ENCODE measurements at regions not wholly inside any gene's neighbourhood (a gene's known extent, or its start where the extent isn't known, plus 50 kb on each side); places are given as distances from the start of the nearest gene placed in this dataset.

DNA sequence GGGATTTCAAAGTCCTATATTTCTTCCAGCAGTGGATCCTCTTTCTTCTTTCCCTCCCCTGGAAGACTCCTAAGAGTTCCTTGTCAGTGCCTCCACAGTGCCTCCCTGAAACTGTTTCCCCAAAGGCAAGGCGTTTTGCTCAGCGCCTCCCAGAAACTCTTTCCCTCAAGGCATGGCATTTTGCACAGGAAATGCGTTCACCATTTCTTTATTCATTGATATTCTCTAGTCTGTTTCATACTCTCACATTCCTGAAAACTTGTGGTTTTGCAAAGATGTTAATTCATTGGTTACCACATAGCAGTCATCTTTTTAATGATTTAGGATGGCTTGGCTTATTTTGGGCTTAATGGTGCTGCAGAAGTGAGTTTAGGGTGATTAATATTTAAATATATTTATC, 177.3 kb upstream of the SLC10A2 start:
- 100% methylated on average over 2 of the region's 3 CpGs; no CpG with 5 or more reads in 1 of the 2 experiments for WGBS, 2 experiments (ENCODE audit: extremely low coverage in 2 of 2, insufficient read length in 1 of 2)
- intact Hi-C loops (cut with micrococcal nuclease) = no loop called here

More for the DNA sequence above, 177.3 kb upstream of the SLC10A2 start:
- H2BK120ac ChIP-seq (ENCODE audit: low read depth, low read length) = no peak overlapping the region
- no peak overlapping the region for H3K14ac ChIP-seq (replicated peaks; ENCODE audit: low read depth, low read length)
- no peaks in the 10 kb centered on the region for H3K9me1 ChIP-seq (ENCODE audit: insufficient read depth, low read length)
- H2BK5ac ChIP-seq (ENCODE audit: low read depth, low read length, poor library complexity, severe bottlenecking) = no peak overlapping the region
- in situ Hi-C loops (cut with MboI; ENCODE audit: low sequenced_read_pairs) = no loop called here
- H3K18ac ChIP-seq (ENCODE audit: low read depth, low read length) = no peak overlapping the region
- DNase-seq (no peak), ATAC-seq (ENCODE audit: low read depth) (no peak)
- no peak overlapping the region for H2BK20ac ChIP-seq (ENCODE audit: low read depth, low read length)
- no peak overlapping the region for H3K4me2 ChIP-seq (ENCODE audit: low read depth, low read length)
- no peak overlapping the region for H4K91ac ChIP-seq (ENCODE audit: insufficient read depth, low read depth, low read length)
- H3K9me3 ChIP-seq (ENCODE audit: control insufficient read depth, insufficient read depth, low read length) = peaks cover 15% of the 10 kb centered on the region
- no TSS peak for BruUV-seq (replicated peaks)
- H2AK5ac ChIP-seq (ENCODE audit: low read depth, low read length) = no peak overlapping the region
- no peaks in the 10 kb centered on the region for H4K20me1 ChIP-seq (ENCODE audit: insufficient read depth, low read length)
- no peak overlapping the region for H3K27ac ChIP-seq (ENCODE audit: insufficient read depth, low read length)
- no peak overlapping the region for H2AFZ ChIP-seq (replicated peaks; ENCODE audit: low read length, poor library complexity)
- no peak overlapping the region for H3K56ac ChIP-seq (ENCODE audit: extremely low read depth, insufficient read depth, low read length)
- H3K4ac ChIP-seq (ENCODE audit: low read depth, low read length) = no peak overlapping the region
- H2AK9ac ChIP-seq (replicated peaks; ENCODE audit: low read depth, low read length, poor library complexity) = no peak overlapping the region
- POLR2A ChIA-PET (ENCODE audit: unreplicated experiment) = no interaction called here
- H3K4me1 ChIP-seq (ENCODE audit: control insufficient read depth, insufficient read depth, low read length) = no peaks in the 10 kb centered on the region
- no peak overlapping the region for H3K23ac ChIP-seq (ENCODE audit: low read depth, low read length)
- no peak overlapping the region for H2BK15ac ChIP-seq (ENCODE audit: low read depth, low read length)
- H3K4me3 ChIP-seq (ENCODE audit: insufficient read depth, low read depth, low read length) = no peak overlapping the region
- H3K79me1 ChIP-seq (ENCODE audit: low read depth in 1 of 2, low read length in 2 of 2) = no peaks in the 10 kb centered on the region
- CTCF ChIA-PET = no interaction called here
- H3K27me3 ChIP-seq (ENCODE audit: control insufficient read depth, insufficient read depth, low read length) = no peaks in the 10 kb centered on the region
- no peak overlapping the region for H3K9ac ChIP-seq (ENCODE audit: low read depth, low read length)
- no peaks in the 10 kb centered on the region for H3K36me3 ChIP-seq (ENCODE audit: control insufficient read depth, insufficient read depth, low read length)
- H4K8ac ChIP-seq (ENCODE audit: low read depth in 2 of 2, low read length in 2 of 2) = no peak overlapping the region
- H4K5ac ChIP-seq (ENCODE audit: low read depth, low read length) = no peak overlapping the region
- dilution Hi-C loops (cut with HindIII; ENCODE audit: low sequenced_read_pairs, unreplicated experiment) = no loop called here
- no peak for TF ChIP-seq SMC3 (IDR thresholded peaks at IDR 0.05; ENCODE audit: low read depth, low read length)
- TF ChIP-seq, protein P1, sequence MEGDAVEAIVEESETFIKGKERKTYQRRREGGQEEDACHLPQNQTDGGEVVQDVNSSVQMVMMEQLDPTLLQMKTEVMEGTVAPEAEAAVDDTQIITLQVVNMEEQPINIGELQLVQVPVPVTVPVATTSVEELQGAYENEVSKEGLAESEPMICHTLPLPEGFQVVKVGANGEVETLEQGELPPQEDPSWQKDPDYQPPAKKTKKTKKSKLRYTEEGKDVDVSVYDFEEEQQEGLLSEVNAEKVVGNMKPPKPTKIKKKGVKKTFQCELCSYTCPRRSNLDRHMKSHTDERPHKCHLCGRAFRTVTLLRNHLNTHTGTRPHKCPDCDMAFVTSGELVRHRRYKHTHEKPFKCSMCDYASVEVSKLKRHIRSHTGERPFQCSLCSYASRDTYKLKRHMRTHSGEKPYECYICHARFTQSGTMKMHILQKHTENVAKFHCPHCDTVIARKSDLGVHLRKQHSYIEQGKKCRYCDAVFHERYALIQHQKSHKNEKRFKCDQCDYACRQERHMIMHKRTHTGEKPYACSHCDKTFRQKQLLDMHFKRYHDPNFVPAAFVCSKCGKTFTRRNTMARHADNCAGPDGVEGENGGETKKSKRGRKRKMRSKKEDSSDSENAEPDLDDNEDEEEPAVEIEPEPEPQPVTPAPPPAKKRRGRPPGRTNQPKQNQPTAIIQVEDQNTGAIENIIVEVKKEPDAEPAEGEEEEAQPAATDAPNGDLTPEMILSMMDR (conservative IDR thresholded peaks at IDR 0.05; ENCODE audit: low read depth, low read length) = no peak
- TF ChIP-seq, protein P2, sequence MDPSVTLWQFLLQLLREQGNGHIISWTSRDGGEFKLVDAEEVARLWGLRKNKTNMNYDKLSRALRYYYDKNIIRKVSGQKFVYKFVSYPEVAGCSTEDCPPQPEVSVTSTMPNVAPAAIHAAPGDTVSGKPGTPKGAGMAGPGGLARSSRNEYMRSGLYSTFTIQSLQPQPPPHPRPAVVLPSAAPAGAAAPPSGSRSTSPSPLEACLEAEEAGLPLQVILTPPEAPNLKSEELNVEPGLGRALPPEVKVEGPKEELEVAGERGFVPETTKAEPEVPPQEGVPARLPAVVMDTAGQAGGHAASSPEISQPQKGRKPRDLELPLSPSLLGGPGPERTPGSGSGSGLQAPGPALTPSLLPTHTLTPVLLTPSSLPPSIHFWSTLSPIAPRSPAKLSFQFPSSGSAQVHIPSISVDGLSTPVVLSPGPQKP (IDR thresholded peaks at IDR 0.05; ENCODE audit: borderline replicate concordance, low read depth, low read length) = no peak
- no peak for TF ChIP-seq RAD21 (IDR thresholded peaks at IDR 0.05; ENCODE audit: low read length)
- no peak for TF ChIP-seq RCOR1 (IDR thresholded peaks at IDR 0.05; ENCODE audit: insufficient replicate concordance, low read length)
- no peak for TF ChIP-seq MAFK (IDR thresholded peaks at IDR 0.05; ENCODE audit: low read depth, low read length)
- no peak for TF ChIP-seq RFX5 (IDR thresholded peaks at IDR 0.05; ENCODE audit: low read depth, low read length)
- no peak for TF ChIP-seq MAZ (IDR thresholded peaks at IDR 0.05; ENCODE audit: borderline replicate concordance, low read depth, low read length)
- TF ChIP-seq BHLHE40 (IDR thresholded peaks at IDR 0.05; ENCODE audit: low read depth, low read length) = no peak
- TF ChIP-seq CEBPB (IDR thresholded peaks at IDR 0.05; ENCODE audit: low read depth, low read length) = no peak
- TF ChIP-seq CHD1 (IDR thresholded peaks at IDR 0.05; ENCODE audit: low read depth, low read length) = no peak
- TF ChIP-seq NFE2L2 (IDR thresholded peaks at IDR 0.05; ENCODE audit: low read depth, low read length) = no peak
- TF ChIP-seq, protein P3, sequence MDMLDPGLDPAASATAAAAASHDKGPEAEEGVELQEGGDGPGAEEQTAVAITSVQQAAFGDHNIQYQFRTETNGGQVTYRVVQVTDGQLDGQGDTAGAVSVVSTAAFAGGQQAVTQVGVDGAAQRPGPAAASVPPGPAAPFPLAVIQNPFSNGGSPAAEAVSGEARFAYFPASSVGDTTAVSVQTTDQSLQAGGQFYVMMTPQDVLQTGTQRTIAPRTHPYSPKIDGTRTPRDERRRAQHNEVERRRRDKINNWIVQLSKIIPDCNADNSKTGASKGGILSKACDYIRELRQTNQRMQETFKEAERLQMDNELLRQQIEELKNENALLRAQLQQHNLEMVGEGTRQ (IDR thresholded peaks at IDR 0.05; ENCODE audit: low read depth, low read length) = no peak
- TF ChIP-seq FOS (IDR thresholded peaks at IDR 0.05; ENCODE audit: low read depth, low read length) = no peak
- TF ChIP-seq POLR2A (IDR thresholded peaks at IDR 0.05; ENCODE audit: low read depth, low read length) = no peak
- TF ChIP-seq MXI1 (IDR thresholded peaks at IDR 0.05; ENCODE audit: borderline replicate concordance, low read depth, low read length) = no peak

All from IMR-90 (cell line).